Kidney epithelial cell (primary cell): ENCODE measurements at regions not wholly inside any gene's neighbourhood (a gene's known extent, or its start where the extent isn't known, plus 50 kb on each side); places are given as distances from the start of the nearest gene placed in this dataset.
"Not testable (repeated sequence)": the region's sequence is repeated elsewhere in the genome, so short reads cannot be mapped to it uniquely, and the experiment has no call there.

ENCODE experiments used
- DNase-seq: peaks from one replicate; pipeline ENCODE4 v3.0.0-alpha.2; 2010; ENCODE audit warnings: low read depth
- H3K27me3 ChIP-seq: 2 replicates; pipeline ENCODE4 v1.6.0; 2011; ENCODE audit warnings: low read length; ENCODE audit not compliant: control insufficient read depth, insufficient read depth
- H3K36me3 ChIP-seq: 2 replicates; pipeline ENCODE4 v1.5.1; 2011; ENCODE audit warnings: low read length; ENCODE audit not compliant: control insufficient read depth, insufficient read depth
- H3K4me3 ChIP-seq: 2 replicates; pipeline ENCODE4 v1.5.1; 2011; ENCODE audit warnings: low read depth, mild to moderate bottlenecking, control low read depth, low read length
- TF ChIP-seq, protein P1 (sequence below): IDR thresholded peaks from 2 replicates; pipeline ENCODE4 v1.5.1; 2011; ENCODE audit warnings: mild to moderate bottlenecking, moderate library complexity, low read length, control low read depth, inconsistent platforms; ENCODE audit not compliant: insufficient read depth, poor library complexity, severe bottlenecking

DNA sequence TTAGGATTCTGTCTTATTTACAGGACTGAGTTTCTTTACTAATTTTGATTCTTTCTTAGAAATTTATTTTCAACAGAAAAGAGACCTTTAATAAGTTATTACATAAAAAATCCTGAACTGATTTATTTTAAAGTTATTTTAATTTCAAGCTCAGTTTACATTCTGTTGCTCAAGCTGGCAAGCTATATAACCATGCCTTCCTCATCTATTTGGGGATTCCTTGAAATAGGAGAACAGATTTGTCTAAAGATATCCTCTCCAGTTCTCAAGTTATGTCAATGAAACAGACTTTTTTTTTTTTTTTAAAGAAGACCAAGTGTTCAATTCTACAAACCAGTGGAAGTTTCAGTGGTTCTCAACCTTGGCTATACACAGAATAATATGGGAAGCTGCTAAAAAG lies 103.3 kb upstream of the TRHDE start:
- H3K27me3 ChIP-seq, result no peaks in the 10 kb centered on the region
- TF ChIP-seq, protein P1, sequence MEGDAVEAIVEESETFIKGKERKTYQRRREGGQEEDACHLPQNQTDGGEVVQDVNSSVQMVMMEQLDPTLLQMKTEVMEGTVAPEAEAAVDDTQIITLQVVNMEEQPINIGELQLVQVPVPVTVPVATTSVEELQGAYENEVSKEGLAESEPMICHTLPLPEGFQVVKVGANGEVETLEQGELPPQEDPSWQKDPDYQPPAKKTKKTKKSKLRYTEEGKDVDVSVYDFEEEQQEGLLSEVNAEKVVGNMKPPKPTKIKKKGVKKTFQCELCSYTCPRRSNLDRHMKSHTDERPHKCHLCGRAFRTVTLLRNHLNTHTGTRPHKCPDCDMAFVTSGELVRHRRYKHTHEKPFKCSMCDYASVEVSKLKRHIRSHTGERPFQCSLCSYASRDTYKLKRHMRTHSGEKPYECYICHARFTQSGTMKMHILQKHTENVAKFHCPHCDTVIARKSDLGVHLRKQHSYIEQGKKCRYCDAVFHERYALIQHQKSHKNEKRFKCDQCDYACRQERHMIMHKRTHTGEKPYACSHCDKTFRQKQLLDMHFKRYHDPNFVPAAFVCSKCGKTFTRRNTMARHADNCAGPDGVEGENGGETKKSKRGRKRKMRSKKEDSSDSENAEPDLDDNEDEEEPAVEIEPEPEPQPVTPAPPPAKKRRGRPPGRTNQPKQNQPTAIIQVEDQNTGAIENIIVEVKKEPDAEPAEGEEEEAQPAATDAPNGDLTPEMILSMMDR, result no peak
- no peak overlapping the region for H3K4me3 ChIP-seq
- H3K36me3 ChIP-seq, result no peaks in the 10 kb centered on the region
- no peak for DNase-seq

GRCh38 chr12:72173974-72174373 lies 98.2 kb upstream of the TRHDE start:
- H3K27me3 ChIP-seq, result no peaks in the 10 kb centered on the region
- DNase-seq, result no peak
- no peaks in the 10 kb centered on the region for H3K36me3 ChIP-seq
- TF ChIP-seq, protein P1, result no peak
- no peak overlapping the region for H3K4me3 ChIP-seq

DNA sequence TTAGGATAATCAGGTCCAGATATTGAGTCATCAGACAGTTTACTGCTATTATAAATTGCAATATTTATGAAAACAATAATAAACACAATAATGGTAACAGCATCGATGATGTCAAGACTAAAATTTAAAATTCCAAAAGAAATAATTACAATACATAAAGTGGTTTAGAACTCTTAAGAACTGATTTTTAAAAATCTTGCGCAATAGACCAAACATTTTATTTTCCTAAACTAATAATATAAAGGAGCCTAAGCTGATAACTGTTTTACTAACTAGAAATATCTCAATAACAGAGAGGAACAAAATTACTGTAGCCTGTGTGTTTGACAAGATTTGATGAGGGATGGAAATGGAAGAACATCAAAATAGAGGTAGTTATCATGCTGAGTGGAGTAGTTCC lies 93.9 kb upstream of the TRHDE start:
- DNase-seq, result no peak
- H3K4me3 ChIP-seq, result no peak overlapping the region
- TF ChIP-seq, protein P1, result no peak
- no peaks in the 10 kb centered on the region for H3K27me3 ChIP-seq
- no peaks in the 10 kb centered on the region for H3K36me3 ChIP-seq

DNA sequence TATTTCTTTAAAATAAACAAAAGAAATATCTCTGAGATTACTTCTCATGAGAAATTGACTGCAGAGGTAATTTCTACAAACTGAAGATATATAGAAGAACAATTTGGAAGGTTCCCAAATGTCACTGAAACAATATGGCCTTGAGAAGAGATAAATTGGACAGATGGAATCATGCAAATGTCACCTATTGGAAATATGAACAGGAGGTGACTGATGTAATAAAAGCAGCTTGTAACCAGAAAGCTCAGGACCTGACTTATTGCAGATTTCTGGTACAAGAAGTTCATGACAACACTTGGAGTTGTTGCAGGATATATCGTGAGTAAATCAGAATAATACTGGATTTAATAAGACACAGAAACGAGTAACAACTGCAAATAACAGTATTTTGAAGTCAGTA lies 93.3 kb upstream of the TRHDE start:
- no peak for DNase-seq
- no peaks in the 10 kb centered on the region for H3K27me3 ChIP-seq
- H3K36me3 ChIP-seq, result no peaks in the 10 kb centered on the region
- TF ChIP-seq, protein P1, result no peak
- H3K4me3 ChIP-seq, result no peak overlapping the region

DNA sequence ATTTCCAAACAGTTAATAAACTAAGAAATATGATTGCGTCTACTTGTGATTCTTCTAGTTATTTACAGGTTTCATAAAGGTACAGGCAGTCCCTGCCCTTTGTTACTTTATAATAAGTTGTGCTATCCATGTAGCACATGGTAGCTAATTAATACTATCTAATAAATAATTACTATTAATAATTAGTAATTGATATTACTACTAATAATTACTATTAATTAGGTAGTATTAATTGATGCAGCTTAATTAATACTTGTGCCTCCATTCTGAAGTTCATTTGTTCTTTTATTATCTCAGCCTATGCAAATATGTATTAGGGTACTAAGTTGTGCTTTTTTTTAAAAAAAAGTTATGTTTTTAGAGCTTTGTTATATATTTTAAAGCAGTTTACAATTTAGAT lies 92.3 kb upstream of the TRHDE start:
- Histone ChIP-seq H3K36me3 (no peaks in the 10 kb centered on the region), H3K4me3 (no peak overlapping the region), H3K27me3 (no peaks in the 10 kb centered on the region)
- DNase-seq, result no peak
- TF ChIP-seq, protein P1, result no peak

GRCh38 chr12:72184971-72185533 lies 87.1 kb upstream of the TRHDE start:
- not testable (repeated sequence) for H3K27me3 ChIP-seq, H3K36me3 ChIP-seq, H3K4me3 ChIP-seq, DNase-seq
